Iris pigment epithelial cell (primary cell): ENCODE measurements at regions not wholly inside any gene's neighbourhood (a gene's known extent, or its start where the extent isn't known, plus 50 kb on each side); places are given as distances from the start of the nearest gene placed in this dataset.

Source experiments
- DNase-seq: peaks from one replicate; pipeline ENCODE4 v3.0.0-alpha.2; 2011; ENCODE audit warnings: low read depth

DNA sequence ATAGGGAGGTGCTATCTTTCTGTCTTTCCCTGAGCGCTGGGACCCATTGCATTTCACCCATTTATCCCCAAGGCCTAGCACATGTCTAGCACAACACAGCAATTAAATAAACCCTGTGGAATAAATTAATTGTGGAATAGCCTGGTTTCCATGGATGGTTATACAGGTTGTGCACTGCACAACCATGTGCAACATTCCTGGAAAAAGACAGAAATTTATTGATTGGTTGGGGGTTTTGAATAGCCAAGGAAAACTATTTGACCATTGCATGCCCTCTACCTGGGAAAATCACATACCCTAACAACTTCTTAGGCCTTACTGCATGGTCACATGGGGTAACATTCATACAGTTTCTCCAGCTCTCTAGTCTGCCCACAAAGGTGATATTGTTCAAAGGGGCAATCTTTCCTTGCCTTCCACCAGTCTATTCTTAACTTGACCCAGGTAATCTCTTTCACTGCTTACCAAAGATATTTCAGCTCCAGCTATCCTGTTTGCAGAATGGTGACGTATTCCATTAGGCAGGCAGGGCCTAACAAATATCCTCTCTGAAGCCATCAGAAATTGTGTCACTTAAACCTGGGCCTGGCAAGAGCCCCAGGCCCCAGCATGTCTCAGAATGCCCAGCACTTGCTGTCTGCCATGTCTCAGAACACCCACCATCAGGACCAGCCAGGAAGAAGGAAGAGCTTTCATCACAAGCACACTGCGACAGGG is 157.9 kb upstream of the RAB4A start:
- no peak for DNase-seq

- peak; percentile 22 for DNase-seq
These were observed 156.6 kb upstream of the RAB4A start for GRCh38 chr1:229114315-229114714.

- no peak for DNase-seq
These were observed 156.0 kb upstream of the RAB4A start for GRCh38 chr1:229114850-229115365.

- no peak for DNase-seq
These were observed 154.8 kb upstream of the RAB4A start for GRCh38 chr1:229116114-229116513.

DNA sequence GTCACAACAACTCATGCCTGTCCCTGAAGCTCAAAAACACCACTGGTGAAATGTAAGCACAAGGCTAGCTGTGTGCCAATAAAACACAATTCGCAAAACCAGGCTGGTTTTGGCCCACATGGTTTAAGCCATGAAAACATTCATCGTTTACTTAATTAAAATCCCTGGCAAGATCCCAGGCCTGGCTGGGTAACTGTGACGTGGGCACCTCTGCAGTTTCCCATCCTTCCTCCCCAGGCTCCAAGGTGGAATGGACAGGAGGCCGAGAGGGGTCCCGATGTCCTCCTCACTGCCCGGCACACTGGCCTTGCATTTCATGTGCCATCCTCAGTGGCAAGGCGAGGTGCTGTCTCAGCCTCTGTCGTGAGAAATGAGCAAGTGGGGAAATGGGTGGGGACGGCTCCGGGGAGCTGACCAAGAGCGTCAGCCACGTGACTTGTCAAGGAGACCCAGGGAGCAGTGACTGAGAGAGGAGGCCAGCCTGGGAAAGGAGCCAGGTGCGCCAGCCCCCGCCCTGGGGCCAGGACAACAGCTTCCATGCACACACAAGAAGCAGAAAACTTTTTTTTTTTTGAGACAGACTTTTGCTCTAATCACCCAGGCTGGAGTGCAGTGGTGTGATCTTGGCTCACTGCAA is 153.1 kb upstream of the RAB4A start:
- peak; percentile 27 for DNase-seq

GRCh38 chr1:229118477-229119061 is 152.3 kb upstream of the RAB4A start:
- no peak for DNase-seq

- DNase-seq = no peak
These were observed 151.8 kb upstream of the RAB4A start for GRCh38 chr1:229119161-229119560.

DNA sequence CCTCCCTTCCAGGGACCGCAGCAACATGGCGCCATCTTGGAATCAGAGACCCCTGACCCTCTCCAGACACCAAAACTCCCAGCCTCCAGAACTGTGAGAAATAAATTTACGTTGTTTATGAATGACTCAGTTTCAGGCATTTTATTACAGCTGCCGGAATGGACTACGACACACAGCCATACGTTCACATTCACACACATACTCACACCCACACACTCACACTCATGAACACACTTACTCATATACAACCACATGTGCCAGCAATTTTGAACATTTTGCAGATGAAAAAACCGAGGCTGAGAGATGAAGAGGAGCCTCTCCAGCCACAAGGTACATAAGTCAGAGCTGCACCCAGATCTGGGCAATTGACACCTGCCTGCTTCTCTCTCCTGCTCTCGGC is 151.0 kb upstream of the RAB4A start:
- DNase-seq = no peak

- no peak for DNase-seq
These were observed 149.0 kb upstream of the RAB4A start for GRCh38 chr1:229121845-229122436.

- no peak for DNase-seq
These were observed 148.3 kb upstream of the RAB4A start for GRCh38 chr1:229122606-229123005.

- DNase-seq = no peak
These were observed 146.8 kb upstream of the RAB4A start for GRCh38 chr1:229124116-229124515.

DNA sequence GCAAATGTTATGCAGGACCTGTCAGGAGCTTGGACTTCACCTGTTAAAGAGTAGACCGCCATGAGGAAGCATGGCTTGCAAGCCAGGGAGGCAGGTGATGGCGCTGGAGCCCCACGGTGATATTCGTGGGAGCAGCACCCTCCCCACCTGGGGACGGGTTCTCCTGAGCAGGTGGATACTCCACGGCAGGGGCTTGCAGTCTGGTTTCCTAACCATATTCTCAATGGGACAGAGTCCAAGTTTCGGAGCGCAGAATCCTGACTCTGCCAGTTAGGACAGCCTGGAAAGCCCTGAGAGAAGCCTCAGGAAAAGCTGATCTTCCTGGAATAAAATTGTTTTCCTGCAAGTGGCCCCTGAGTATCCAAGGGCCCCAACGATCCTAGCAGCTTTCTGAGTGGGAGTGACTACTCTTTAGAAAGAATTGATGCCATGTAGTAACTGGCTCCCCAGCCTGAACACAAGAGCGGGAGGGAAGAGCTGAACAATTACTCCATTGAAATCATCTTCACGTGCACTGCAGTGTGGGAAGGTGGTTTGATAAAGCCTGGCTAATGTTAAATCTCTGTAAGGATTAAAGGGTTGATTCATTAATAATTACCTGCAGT is 146.3 kb upstream of the RAB4A start:
- DNase-seq = no peak

- DNase-seq = peak; percentile 73
These were observed 143.6 kb upstream of the RAB4A start for GRCh38 chr1:229127301-229127700.

DNA sequence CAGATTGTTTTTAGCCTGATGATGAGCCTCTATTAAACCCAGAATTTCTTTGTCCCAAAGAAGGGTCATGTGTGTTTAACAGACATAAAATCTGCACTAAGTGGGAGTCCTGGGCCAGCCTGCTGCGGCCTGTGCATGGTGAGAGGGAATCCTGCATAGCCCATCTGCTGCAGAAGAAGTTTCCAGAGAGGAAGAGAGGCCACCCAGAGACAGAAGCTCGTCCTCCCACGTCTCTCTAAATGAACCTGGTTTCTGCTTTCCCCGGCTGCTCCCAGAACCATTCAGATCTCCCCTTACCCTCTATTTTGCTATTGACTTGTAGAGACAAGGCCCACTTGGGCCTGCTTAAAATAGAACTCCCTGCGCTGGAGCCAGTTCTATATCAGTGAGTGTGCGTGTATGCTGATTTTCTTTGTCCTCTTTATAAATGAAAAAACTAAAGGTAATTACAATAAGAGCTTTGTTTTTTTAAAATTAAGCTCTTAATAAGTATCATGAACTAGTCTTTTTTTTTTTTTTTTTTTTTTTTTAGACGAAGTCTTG is 142.8 kb upstream of the RAB4A start:
- DNase-seq = no peak

- no peak for DNase-seq
These were observed 141.4 kb upstream of the RAB4A start for GRCh38 chr1:229129301-229130027.

DNA sequence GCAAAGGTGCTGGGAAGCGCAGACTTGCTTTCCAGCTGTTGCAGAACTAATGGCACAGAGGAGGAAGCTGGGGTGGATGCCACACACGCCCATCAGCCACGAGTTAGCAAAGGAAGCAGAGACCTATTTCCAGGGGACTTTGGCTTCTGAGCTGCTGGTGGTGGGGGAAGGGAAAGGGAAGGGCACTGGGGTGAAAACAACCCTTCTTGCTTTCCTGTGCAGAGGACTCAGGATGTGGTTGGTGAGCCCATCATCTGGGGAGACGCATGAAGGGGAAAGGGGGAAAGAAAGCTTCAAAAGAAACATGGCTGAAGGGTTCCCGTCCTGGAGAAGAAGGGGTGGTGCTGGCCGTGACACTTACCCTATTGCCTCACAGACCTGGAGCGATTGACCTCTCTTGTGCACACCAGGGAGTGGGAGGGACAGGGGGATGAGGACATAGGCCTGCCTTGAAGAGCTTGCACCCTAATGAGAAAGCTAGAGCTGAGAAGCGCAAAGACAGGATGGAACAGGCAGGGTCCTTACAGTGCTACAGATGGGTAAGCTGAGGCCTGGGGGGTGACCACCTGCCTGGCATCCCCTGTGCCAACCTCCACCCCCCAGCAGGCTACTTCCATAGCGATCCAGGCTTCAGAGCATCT is 140.8 kb upstream of the RAB4A start:
- no peak for DNase-seq

DNA sequence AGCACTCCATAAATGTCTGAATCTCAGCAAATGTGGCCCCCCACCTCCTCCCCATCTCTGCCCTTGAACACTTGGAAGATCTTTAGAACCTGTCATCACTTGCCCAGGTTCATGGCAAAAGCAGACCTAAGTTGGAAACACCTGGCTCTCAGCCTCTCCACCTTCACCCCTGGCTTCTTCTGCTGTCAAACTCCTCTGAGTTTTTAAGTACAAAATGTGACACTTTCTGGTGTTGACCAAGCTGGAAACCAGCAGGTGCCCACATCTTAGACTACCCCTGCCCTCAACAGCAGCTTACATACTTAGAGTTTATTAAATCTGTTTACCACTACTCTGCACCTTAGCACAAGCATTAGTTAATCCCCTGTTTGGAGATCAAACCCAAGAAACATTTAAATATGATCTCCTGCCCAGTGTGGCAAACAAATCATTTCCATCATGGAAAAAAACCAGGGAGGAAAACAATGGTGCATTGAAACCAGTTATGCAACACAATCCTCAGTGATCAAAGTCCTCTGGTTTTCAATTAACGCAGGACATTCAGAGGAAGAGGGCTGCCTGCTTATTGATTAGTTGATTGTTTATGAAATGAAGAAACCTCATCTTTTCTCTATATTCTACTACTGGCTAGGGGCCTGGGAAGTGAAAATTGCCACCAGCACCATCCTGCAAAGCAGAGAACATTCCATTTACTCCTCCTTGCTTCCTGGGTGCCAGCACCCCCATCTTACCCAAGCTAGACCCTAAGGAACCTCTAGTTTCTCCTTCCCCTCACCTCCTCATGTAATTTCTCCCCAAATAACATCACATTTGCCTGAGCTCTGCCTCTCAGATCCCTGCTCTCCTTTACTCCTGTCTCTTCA is 139.4 kb upstream of the RAB4A start:
- no peak for DNase-seq

GRCh38 chr1:229132106-229132443 is 138.8 kb upstream of the RAB4A start:
- DNase-seq = no peak

DNA sequence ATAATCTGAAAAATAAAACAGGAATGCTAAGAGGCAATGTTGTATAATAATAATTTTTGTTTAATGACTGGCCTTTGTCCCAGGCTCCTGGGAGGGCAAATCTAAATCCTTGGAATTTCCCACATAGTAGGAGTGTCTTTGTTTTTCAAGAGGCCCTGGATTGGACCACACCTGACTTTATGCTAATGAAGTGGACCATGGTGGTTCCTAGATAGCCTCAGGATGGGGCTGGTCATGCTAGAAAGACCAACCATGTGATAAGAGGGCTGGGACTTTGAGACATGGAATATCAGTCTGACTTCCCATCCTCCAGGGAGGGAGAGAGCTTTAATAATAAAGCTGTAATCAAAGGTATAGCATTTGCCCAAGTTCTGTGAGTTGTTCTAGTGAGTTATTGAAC is 138.2 kb upstream of the RAB4A start:
- DNase-seq = no peak

- DNase-seq = no peak
These were observed 137.8 kb upstream of the RAB4A start for GRCh38 chr1:229133151-229133550.
